HepG2 (cell line): ENCODE measurements at regions not wholly inside any gene's neighbourhood (a gene's known extent, or its start where the extent isn't known, plus 50 kb on each side); places are given as distances from the start of the nearest gene placed in this dataset.

Source experiments
- ARID2 ChIP-seq: sonication (generic); formaldehyde crosslinking; IDR thresholded peaks from 2 replicates; pipeline ENCODE4 v1.8.1; 2022; ENCODE audit warnings: mild to moderate bottlenecking, missing genetic modification reagents, borderline replicate concordance
- CEBPG ChIP-seq: IDR thresholded peaks from 2 replicates; pipeline ENCODE4 v1.6.1; 2016
- CREBL2 ChIP-seq: sonication (generic); formaldehyde crosslinking; IDR thresholded peaks from 2 replicates; pipeline ENCODE4 v1.8.1; 2023; ENCODE audit warnings: missing genetic modification reagents, mild to moderate bottlenecking, borderline replicate concordance
- E2F2 ChIP-seq: sonication (generic); formaldehyde crosslinking; IDR thresholded peaks from 2 replicates; pipeline ENCODE4 v1.4.0; 2020; ENCODE audit warnings: missing genetic modification reagents, borderline replicate concordance
- IRF9 ChIP-seq: sonication (generic); formaldehyde crosslinking; IDR thresholded peaks from 2 replicates; pipeline ENCODE4 v1.8.0; 2022; ENCODE audit warnings: missing genetic modification reagents, mild to moderate bottlenecking, borderline replicate concordance
- MAF1 ChIP-seq: sonication (generic); formaldehyde crosslinking; IDR thresholded peaks from 2 replicates; pipeline ENCODE4 v1.5.0; 2020; ENCODE audit warnings: missing genetic modification reagents, borderline replicate concordance
- NBN ChIP-seq: fragments of 450-650 bp; conservative IDR thresholded peaks from 2 replicates; pipeline ENCODE4 v1.6.1; 2017
- NFYB ChIP-seq: sonication (generic); formaldehyde crosslinking; IDR thresholded peaks from 2 replicates; pipeline ENCODE4 v1.4.0; 2020; ENCODE audit warnings: missing genetic modification reagents
- NR1H2 ChIP-seq: sonication (generic); formaldehyde crosslinking; IDR thresholded peaks from 2 replicates; pipeline ENCODE4 v1.8.1; 2022; ENCODE audit warnings: low read depth, missing genetic modification reagents, borderline replicate concordance
- NR3C1 ChIP-seq: sonication (generic); formaldehyde crosslinking; IDR thresholded peaks from 2 replicates; pipeline ENCODE4 v1.4.0; 2020; ENCODE audit warnings: missing genetic modification reagents
- POLR2AphosphoS5 ChIP-seq: IDR thresholded peaks from 2 replicates; pipeline ENCODE4 v1.6.1; 2012; ENCODE audit warnings: low read depth, low read length
- PRDM4 ChIP-seq: sonication (generic); formaldehyde crosslinking; IDR thresholded peaks from 2 replicates; pipeline ENCODE4 v1.9.0; 2021; ENCODE audit warnings: missing genetic modification reagents, borderline replicate concordance
- SMAD3 ChIP-seq: sonication (generic); formaldehyde crosslinking; IDR thresholded peaks from 2 replicates; pipeline ENCODE4 v1.4.0; 2020; ENCODE audit warnings: missing genetic modification reagents
- TFE3 ChIP-seq: IDR thresholded peaks from 2 replicates; pipeline ENCODE4 v1.6.1; 2016
- ZBTB3 ChIP-seq: sonication (generic); formaldehyde crosslinking; IDR thresholded peaks from 2 replicates; pipeline ENCODE4 v1.4.0; 2020; ENCODE audit warnings: low read depth, mild to moderate bottlenecking, moderate library complexity, missing genetic modification reagents, borderline replicate concordance
- ZIK1 ChIP-seq: sonication (generic); formaldehyde crosslinking; IDR thresholded peaks from 2 replicates; pipeline ENCODE4 v1.5.0; 2020; ENCODE audit warnings: mild to moderate bottlenecking, low read depth, missing genetic modification reagents, borderline replicate concordance
- ZNF205 ChIP-seq: IDR thresholded peaks from 2 replicates; pipeline ENCODE4 v1.6.1; 2018; ENCODE audit warnings: missing biosample characterization, missing genetic modification reagents
- ZNF3 ChIP-seq: IDR thresholded peaks from 2 replicates; pipeline ENCODE4 v1.7.0; 2017; ENCODE audit warnings: inconsistent platforms
- ZNF335 ChIP-seq: sonication (generic); formaldehyde crosslinking; IDR thresholded peaks from 2 replicates; pipeline ENCODE4 v1.4.0; 2020; ENCODE audit warnings: missing genetic modification reagents
- ZNF766 ChIP-seq: sonication (generic); formaldehyde crosslinking; IDR thresholded peaks from 2 replicates; pipeline ENCODE4 v1.5.0; 2020; ENCODE audit warnings: missing genetic modification reagents, borderline replicate concordance
- ZNF770 ChIP-seq: sonication (generic); formaldehyde crosslinking; IDR thresholded peaks from 2 replicates; pipeline ENCODE4 v1.5.0; 2020; ENCODE audit warnings: mild to moderate bottlenecking, missing genetic modification reagents

- TF ChIP-seq CREBL2 (CRISPR knock-in tag), result no peak
- no peak for TF ChIP-seq PRDM4 (CRISPR knock-in tag)
- TF ChIP-seq E2F2 (CRISPR knock-in tag), result no peak
- no peak for TF ChIP-seq NR1H2 (CRISPR knock-in tag)
- TF ChIP-seq ZIK1 (CRISPR knock-in tag), result no peak
- no peak for TF ChIP-seq ZBTB3 (CRISPR knock-in tag)
- TF ChIP-seq ARID2 (CRISPR knock-in tag), result no peak
- peak; percentile 54; the same call in 1 of the 2 replicates for TF ChIP-seq ZNF770 (CRISPR knock-in tag)
- TF ChIP-seq ZNF335 (CRISPR knock-in tag), result 0 out of 2 replicates have a peak, but pooled peaks have one; percentile 54
- no peak for TF ChIP-seq ZNF766
- 0 out of 2 replicates have a peak, but pooled peaks have one; percentile 24 for TF ChIP-seq CEBPG (CRISPR knock-in tag)
- 0 out of 2 replicates have a peak, but pooled peaks have one; percentile 38 for TF ChIP-seq ZNF3
- 0 out of 2 replicates have a peak, but pooled peaks have one; percentile 28 for TF ChIP-seq NFYB (CRISPR knock-in tag)
- peak; percentile 23; the same call in 1 of the 2 replicates for TF ChIP-seq ZNF205 (CRISPR knock-in tag)
- TF ChIP-seq NR3C1, result no peak
- TF ChIP-seq TFE3 (CRISPR knock-in tag), result peak; percentile 89
- 0 out of 2 replicates have a peak, but pooled peaks have one; percentile 64 for TF ChIP-seq IRF9 (CRISPR knock-in tag)
- TF ChIP-seq MAF1 (CRISPR knock-in tag), result no peak
- TF ChIP-seq SMAD3 (CRISPR knock-in tag), result peak; percentile 92
- no peak for TF ChIP-seq POLR2AphosphoS5
- TF ChIP-seq NBN, result no peak
These were observed 55.9 kb upstream of the KLF9 start (continued) for GRCh38 chr9:70470050-70471015.
